Gastroesophageal sphincter (tissue), 3 donors: ENCODE measurements at regions not wholly inside any gene's neighbourhood (a gene's known extent, or its start where the extent isn't known, plus 50 kb on each side); places are given as distances from the start of the nearest gene placed in this dataset.

Experiments
- CTCF ChIP-seq, 4 experiments: fragments of 200-600 bp in 2 of 4; fragments of 450-650 bp in 2 of 4; sonication (generic) in 1 of 4; IDR thresholded peaks; one replicate each; pipeline ENCODE4 v1.5.1; 2017 to 2019; ENCODE audit warnings: antibody characterized with exemption in 4 of 4, mild to moderate bottlenecking in 2 of 4, moderate library complexity in 2 of 4
- EP300 ChIP-seq: sonication (generic); formaldehyde crosslinking; IDR thresholded peaks from one replicate; pipeline ENCODE4 v1.6.1; 2017; ENCODE audit warnings: antibody characterized with exemption, mild to moderate bottlenecking

GRCh38 chr4:97468272-97468671 is 675.0 kb downstream of the STPG2 start:
- TF ChIP-seq CTCF (IDR thresholded peaks at IDR 0.05) (no peak), EP300 (no peak)
